Prostate gland (tissue), 2 donors: ENCODE measurements at regions not wholly inside any gene's neighbourhood (a gene's known extent, or its start where the extent isn't known, plus 50 kb on each side); places are given as distances from the start of the nearest gene placed in this dataset.

ENCODE experiments used
- DNase-seq: peaks from one replicate; pipeline ENCODE4 v3.0.0-alpha.2; 2019; ENCODE audit warnings: low spot score
- H3K27ac ChIP-seq, 2 donors: fragments of 200-600 bp; sonication (generic); 2 replicates each; pipeline ENCODE4 v1.5.1; 2017 to 2019
- H3K27me3 ChIP-seq: fragments of 200-600 bp; sonication (generic); replicated peaks from 2 replicates; pipeline ENCODE4 v1.5.1; 2019; ENCODE audit not compliant: insufficient read depth
- H3K36me3 ChIP-seq, 2 donors: fragments of 200-600 bp; sonication (generic); 1 replicate in 1 of 2; 2 replicates in 1 of 2; pipeline versions ENCODE4 v1.5.1 to v1.8.1; 2017 to 2019
- H3K4me1 ChIP-seq: fragments of 200-600 bp; sonication (generic); replicated peaks from 2 replicates; pipeline ENCODE4 v1.5.1; 2019
- H3K4me3 ChIP-seq, 2 donors: fragments of 200-600 bp; sonication (generic); 2 replicates each; pipeline ENCODE4 v1.5.1; 2017 to 2019
- H3K9me3 ChIP-seq: fragments of 200-600 bp; sonication (generic); 2 replicates; pipeline ENCODE4 v1.5.1; 2017
- CTCF ChIP-seq, 4 experiments: fragments of 200-600 bp in 2 of 4; fragments of 450-650 bp in 2 of 4; sonication (generic) in 2 of 4; IDR thresholded peaks; 1 replicate in 3 of 4; 2 replicates in 1 of 4; pipeline ENCODE4 v1.5.1; 2016 to 2019; ENCODE audit warnings: antibody characterized with exemption in 4 of 4, mild to moderate bottlenecking in 2 of 4, moderate library complexity in 2 of 4
- POLR2A ChIP-seq: fragments of 450-650 bp; IDR thresholded peaks from one replicate; pipeline ENCODE4 v1.6.1; 2016; ENCODE audit warnings: antibody characterized with exemption, mild to moderate bottlenecking
- POLR2AphosphoS5 ChIP-seq: sonication (generic); formaldehyde crosslinking; IDR thresholded peaks from one replicate; pipeline ENCODE4 v1.6.1; 2017; ENCODE audit warnings: antibody characterized with exemption
- WGBS: methylation state at CpG from one replicate; pipeline ENCODE4 v1.1.5; 2018; 5-methylcytosine and 5-hydroxymethylcytosine counted together
- intact Hi-C: fragments of 100-400 bp; cut with DNase I; formaldehyde crosslinking; loops from one replicate; pipeline ENCODE4 v1.14.2; 2022

GRCh38 chr12:18946106-18946505 lies 183.4 kb upstream of the PLEKHA5 start:
- no peak overlapping the region for H3K4me3 ChIP-seq
- DNase-seq = no peak
- intact Hi-C loops = no loop called here
- no peak overlapping the region for H3K27ac ChIP-seq
- TF ChIP-seq POLR2A (no peak), POLR2AphosphoS5 (no peak), CTCF (IDR thresholded peaks at IDR 0.05) (no peak)
- H3K9me3 ChIP-seq = no peaks in the 10 kb centered on the region
- no peaks in the 10 kb centered on the region for H3K4me1 ChIP-seq
- H3K36me3 ChIP-seq = no peaks in the 10 kb centered on the region
- WGBS = 88% methylated on average over 5 of the region's 5 CpGs
- H3K27me3 ChIP-seq = no peaks in the 10 kb centered on the region

- Histone ChIP-seq H3K36me3 (no peaks in the 10 kb centered on the region), H3K9me3 (no peaks in the 10 kb centered on the region), H3K27ac (no peak overlapping the region), H3K4me3 (no peak overlapping the region), H3K27me3 (no peaks in the 10 kb centered on the region), H3K4me1 (no peaks in the 10 kb centered on the region)
- WGBS = 74% methylated on average over 6 of the region's 6 CpGs
- no peak for DNase-seq
- TF ChIP-seq CTCF (IDR thresholded peaks at IDR 0.05) = no peak
- no peak for TF ChIP-seq POLR2A
- no peak for TF ChIP-seq POLR2AphosphoS5
- intact Hi-C loops = no loop called here
Measured at GRCh38 chr12:18951218-18951617, 178.3 kb upstream of the PLEKHA5 start.

- Histone ChIP-seq H3K9me3 (no peaks in the 10 kb centered on the region), H3K4me1 (no peaks in the 10 kb centered on the region), H3K4me3 (no peak overlapping the region), H3K36me3 (no peaks in the 10 kb centered on the region), H3K27ac (no peak overlapping the region), H3K27me3 (no peaks in the 10 kb centered on the region)
- WGBS = 19% methylated on average over 1 of the region's 1 CpG
- TF ChIP-seq CTCF (IDR thresholded peaks at IDR 0.05) = no peak
- TF ChIP-seq POLR2A = no peak
- peak; percentile 54 for TF ChIP-seq POLR2AphosphoS5
- peak; percentile 34 for DNase-seq
- intact Hi-C loops = no loop called here
Measured at GRCh38 chr12:18953505-18953904, 176.0 kb upstream of the PLEKHA5 start.

GRCh38 chr12:18955594-18955993 lies 173.9 kb upstream of the PLEKHA5 start:
- TF ChIP-seq POLR2A (no peak), CTCF (IDR thresholded peaks at IDR 0.05) (no peak)
- no peaks in the 10 kb centered on the region for H3K36me3 ChIP-seq
- no peaks in the 10 kb centered on the region for H3K27me3 ChIP-seq
- H3K4me1 ChIP-seq = no peaks in the 10 kb centered on the region
- no peak overlapping the region for H3K27ac ChIP-seq
- intact Hi-C loops = no loop called here
- DNase-seq = no peak
- WGBS = 88% methylated on average over 3 of the region's 3 CpGs
- no peaks in the 10 kb centered on the region for H3K9me3 ChIP-seq
- H3K4me3 ChIP-seq = no peak overlapping the region

GRCh38 chr12:18965203-18965602 lies 164.3 kb upstream of the PLEKHA5 start:
- Histone ChIP-seq H3K4me3 (no peak overlapping the region), H3K4me1 (no peaks in the 10 kb centered on the region), H3K9me3 (no peaks in the 10 kb centered on the region), H3K27ac (no peak overlapping the region), H3K27me3 (no peaks in the 10 kb centered on the region), H3K36me3 (no peaks in the 10 kb centered on the region)
- TF ChIP-seq POLR2A = no peak
- TF ChIP-seq CTCF (IDR thresholded peaks at IDR 0.05) = no peak
- TF ChIP-seq POLR2AphosphoS5 = no peak
- 80% methylated on average over 2 of the region's 2 CpGs for WGBS
- DNase-seq = no peak
- intact Hi-C loops = no loop called here
